Midbrain (tissue), 1 donor: ENCODE measurements at regions not wholly inside any gene's neighbourhood (a gene's known extent, or its start where the extent isn't known, plus 50 kb on each side); places are given as distances from the start of the nearest gene placed in this dataset.

Experiments used
- DNase-seq: peaks from one replicate; lab custom pipeline; 2025; lab: John Stamatoyannopoulos, UW

DNA sequence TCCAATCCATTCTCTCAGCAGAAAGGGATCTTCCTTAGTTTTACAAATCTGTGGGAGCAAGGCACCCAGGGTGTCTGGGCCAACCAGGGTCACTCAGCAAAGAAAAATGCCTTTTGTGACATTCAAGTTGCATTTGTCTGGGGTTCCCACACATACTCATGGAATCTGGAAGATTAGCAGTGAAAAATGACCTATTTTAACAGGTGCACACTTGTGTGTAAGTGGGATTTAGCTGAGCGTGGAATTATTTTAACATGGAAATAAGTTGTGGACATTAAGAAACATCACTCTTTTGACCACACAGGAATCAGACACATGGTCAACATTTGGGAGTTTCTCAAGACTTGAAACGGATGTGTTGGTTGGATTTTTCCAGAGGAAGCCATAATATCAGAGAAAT, 234.9 kb downstream of the OPA1 start:
- no peak for DNase-seq

DNA sequence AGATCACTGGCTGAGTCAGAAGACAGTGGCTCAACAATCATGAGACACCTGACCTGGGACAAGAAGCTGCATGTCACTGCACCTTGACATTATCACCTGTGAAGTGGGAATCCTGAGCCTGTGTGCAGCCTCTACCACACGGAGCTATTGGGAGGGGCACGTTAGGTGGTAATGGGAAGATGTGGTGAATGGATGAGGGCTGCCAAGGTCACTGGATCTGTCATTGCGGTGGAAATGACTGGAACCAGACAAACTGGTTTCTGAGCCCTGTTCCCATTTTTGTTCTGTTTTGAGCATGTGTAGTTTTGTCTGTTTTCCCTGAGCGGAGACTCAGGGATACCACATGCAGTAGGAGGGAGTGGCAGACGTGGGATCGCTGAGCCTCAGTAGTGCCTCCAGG, 235.5 kb downstream of the OPA1 start:
- DNase-seq: no peak

DNA sequence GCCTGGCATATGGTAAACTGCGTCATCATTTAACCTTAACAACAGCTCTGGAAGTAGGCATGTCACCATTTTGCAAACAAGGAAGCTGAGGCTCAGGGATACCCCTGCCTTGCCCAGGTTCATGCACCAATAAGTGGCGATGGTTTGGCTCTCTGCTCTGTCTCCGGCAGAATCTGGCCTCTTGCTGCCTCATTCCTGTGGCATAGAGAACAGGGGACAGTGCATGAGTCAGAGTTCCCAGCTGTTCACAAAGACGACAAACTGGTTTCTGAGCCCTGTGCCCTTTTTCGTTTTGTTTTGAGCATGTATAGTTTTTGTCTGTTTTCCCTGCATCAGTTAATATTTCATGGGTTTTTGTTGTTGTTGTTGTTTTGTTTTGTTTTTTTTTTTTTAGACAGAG, 236.8 kb downstream of the OPA1 start:
- no peak for DNase-seq

DNA sequence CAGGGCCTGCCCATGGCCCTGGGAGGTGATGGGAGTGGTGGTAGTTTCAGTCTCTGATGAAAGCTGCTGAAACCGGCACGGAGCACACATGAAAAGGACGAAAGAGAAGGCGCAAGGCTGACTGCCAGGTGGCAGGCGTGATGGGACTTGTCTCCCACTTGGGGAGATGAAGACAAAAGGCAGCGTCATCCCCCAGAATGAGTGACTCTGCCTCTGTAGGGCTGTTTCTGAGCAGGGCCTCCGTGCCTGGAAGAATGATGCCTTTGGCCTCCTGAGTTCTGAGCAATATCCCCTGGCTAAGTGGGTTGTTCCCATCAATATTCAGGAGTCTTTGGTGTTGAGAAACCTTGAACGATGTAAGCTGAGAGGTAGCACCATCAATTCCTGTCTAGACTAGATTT, 237.8 kb downstream of the OPA1 start:
- DNase-seq: peak; percentile 54

DNA sequence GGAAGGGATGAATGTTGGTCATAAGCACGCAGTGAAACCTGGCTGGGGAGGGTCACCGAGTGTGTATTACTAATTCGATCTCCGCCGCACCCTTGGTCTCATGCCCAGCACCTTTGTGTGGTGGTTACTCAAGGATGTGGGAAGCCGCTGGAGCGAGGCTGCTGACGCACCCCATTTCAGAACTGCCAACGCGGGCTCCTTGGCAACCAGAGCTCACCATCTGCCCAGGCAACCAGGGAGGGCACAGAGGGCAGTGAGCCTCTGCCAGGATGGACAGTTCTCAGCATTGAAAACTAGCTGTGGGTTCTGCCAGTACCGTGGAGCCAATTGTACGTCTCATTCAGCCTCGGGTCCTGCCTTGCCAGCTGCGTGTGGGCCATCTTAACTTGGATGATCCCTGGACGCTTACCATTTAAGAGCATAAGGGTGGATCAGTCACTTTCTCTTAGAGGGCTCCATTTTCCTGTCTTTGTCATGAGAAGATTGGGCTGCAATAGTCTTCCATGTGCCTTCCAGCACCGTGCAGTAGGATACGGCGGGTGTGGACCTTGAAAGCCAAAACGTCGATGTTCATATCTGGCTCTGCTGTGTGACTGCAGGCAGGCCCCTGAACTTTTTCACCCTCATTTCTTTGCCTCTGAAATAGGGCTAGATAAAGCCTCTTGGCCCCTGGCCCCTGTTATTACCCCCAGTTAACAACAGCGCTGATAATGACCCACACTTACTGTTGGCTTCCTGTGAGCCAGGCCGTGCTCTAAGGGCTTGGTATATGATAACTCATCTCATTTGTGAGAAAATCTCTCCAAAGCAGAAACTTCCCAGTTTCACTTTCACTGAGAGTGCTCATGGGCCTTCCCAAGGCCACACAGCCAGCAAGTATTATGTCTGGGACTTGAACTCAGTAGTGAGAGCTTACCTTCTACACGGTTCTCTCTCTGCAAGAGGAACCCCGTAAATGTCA, 238.8 kb downstream of the OPA1 start:
- peak; percentile 78 for DNase-seq

DNA sequence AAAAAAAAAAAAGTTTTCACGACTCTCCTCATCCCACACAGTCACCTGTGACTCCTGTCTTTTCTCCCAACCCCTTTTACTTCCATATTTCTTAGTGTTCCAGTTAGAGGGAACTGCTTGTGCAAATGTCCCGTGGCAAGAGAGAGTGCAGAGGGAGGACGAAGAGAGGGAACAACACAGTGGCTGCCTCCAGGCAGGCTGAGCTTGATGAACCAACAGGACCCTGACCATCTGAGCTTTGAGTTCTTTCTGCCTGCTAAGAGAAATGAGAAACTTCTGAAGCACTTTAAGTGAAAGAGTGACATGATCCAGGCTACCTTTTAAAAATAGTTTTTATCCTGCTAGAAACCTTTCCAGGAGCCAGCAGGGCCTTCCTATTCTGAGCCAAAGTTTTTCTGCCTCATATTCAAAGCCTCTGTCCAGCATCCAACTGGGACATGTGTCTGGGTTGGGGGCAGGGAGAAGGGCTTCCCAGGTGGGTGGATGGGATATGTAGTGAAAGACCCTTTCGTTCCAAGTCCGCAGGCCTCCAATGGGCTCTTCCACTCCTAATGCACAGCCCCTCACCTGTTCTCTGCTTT, 239.9 kb downstream of the OPA1 start:
- no peak for DNase-seq

DNA sequence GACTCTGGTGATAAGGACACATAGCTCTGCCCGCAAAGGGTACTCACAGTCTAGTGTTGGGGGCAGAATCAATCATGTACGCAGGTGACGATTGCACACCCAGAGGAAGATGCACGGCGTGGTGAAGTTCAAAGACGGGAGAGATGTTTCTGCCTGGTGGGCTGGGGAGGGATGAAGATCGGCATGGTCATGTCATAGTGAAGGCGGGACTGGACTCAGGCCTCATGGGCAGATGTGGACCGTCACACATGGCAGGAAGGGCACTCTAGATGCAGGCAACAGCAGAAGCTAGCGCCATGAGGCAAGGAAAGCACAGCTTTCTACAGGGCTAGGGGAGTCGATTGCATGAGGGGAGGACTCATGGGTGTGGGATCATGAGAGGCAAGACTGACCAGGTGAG, 240.6 kb downstream of the OPA1 start:
- no peak for DNase-seq

DNA sequence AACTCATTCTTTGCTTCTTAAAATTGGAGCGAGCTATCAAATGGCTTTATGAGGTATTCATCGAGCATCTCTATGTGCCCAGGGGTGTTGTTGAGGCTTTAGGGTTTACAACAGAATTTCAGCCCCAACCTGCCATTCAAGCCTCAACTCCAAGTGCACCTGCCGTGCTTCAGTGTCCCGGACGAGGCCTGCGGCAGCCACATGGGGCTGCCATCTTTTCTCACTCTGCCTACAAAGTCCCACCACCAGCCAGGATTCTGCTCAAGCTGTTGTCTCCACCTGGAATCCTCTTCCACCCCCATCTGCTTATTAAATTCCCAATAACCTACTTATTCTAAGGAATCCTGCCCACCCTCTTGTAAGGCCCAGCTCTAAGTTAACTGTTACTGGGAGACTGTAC, 242.4 kb downstream of the OPA1 start:
- no peak for DNase-seq

DNA sequence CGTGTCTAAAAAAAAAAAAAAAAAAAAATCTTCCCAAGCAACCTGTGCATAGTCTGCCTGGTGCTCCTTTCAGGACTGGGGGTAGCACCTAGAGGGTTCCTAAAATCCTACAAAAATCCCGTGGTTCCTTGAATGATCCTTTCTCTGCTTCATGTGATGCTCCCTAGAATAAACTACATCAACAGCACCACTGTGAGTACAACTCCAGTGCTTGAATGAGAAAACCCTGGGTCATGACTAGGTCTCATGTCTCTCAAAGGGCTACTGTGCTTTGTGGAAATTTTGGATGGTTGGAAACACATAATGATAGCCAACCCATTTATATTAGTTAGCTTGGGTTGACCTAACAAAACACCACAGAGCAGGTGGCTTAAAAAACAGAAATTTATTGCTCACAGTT, 243.5 kb downstream of the OPA1 start:
- no peak for DNase-seq

DNA sequence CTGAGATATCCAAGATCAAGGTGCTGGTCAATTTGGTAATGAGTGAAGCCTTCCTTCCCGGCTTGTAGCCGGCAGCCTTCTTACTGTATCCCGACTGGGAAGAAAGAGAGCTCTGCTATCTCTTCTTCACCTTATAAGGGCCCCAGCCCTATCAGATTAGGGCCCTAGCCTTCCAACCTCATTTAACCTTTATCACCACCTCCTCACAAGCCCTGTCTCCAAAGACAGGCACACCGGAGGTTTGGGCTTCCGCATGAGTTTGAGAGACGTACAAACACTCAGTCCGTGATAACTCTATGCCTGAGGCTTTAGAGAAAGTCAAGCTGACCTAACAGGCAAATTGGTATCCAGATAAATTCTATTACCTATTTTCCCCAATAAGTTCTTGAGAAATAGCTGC, 243.9 kb downstream of the OPA1 start:
- DNase-seq: no peak

DNA sequence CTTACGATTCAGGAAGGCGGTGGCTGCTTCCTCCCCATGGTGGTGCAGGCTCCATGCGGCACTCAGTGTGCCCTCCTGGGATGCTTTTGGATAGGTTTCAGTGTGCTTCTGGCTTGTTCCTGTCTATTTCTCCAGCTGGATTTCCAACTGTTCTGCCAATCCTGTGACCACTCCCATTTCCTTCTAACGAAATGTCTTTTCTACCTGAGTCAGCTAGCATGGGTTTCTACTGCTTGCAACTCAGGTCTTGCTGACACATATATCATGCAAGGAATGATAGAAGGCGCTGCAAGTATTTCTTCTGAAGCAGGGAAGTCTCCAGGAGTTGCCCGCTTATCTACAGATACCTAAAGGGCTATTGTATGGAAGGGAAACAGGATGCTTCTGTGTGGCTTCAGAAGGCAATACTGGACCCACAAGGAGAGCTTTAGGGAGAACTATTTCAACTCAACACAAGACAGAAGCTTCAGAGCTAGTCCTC, 244.4 kb downstream of the OPA1 start:
- no peak for DNase-seq

DNA sequence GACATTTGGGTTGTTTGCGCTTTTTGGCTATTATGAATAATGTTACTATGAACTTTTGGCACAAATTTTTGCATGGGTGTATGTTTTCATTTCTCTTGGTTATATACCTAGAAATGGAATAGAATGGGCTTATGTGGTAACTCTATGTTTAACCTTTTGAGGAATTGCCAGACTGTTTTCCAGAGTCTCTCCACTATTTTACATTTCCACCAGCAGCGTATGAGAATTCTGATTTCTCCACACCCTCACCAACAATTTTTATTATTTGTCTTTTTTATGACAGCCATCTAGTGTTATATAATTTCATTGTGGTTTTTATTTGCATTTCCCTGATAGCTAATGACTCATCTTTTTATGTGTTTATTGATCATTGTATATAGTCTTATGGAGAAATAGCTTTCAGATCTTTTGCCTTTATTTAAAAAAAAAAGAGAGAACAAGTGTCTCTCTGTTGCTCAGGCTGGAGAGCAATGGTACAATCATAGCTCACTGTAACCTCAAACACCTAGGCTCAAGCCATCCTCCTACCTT, 247.2 kb downstream of the OPA1 start:
- DNase-seq: no peak

DNA sequence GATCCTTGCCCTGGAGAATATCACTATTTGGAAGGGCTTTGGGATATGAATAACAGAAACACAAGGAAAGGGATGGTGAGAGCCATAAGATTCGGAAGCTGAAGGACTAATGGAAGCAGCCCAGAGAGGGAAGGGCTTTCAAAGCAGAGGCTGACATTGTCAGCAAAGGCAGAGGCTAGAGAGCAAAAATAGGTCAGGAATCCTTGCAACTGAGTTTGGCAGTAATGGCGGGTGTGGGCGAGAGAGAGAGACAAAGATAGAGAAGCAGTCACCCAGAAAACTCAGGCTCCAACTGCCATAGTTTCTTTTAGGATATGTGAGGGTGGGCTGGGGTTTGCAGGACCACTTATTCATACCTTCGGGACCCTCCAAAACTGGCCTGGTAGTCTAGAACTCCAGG, 248.6 kb downstream of the OPA1 start:
- no peak for DNase-seq

DNA sequence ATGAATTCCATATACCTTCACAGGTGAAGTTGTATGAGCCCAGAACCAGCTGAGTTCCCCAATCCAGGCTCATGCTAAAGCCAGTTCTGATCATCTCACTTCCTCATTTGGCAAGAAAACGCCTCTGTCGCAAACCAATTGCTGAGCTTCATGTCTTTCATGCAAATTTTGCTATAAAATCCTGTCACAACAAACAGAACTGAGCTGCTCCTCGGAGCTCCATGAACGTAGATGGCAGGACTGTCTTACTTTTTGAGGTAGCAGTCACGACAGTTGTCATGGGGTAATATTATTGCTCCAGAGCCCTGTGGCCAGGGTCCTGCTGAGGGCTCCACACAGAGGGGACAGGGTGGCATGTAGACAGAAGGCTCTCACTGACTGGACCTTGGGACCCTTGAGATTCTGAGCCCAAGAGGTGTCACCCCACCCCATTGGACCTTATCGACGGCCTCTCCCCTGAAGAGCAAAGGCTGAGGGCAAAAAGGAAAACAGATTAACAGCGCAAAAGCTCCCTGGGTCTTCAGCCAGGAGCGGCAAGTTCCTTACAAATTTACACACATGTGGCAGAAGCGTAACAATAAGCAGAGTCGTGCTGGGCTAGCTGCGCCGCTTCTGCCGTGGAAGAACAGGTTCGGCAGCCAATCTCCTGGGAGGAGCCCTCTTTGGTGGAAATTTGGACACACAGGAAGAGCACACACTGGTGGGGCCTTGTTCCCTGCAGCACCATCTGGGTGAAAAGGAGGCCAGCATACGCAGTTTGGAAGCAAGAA, 249.2 kb downstream of the OPA1 start:
- peak; percentile 11 for DNase-seq

DNA sequence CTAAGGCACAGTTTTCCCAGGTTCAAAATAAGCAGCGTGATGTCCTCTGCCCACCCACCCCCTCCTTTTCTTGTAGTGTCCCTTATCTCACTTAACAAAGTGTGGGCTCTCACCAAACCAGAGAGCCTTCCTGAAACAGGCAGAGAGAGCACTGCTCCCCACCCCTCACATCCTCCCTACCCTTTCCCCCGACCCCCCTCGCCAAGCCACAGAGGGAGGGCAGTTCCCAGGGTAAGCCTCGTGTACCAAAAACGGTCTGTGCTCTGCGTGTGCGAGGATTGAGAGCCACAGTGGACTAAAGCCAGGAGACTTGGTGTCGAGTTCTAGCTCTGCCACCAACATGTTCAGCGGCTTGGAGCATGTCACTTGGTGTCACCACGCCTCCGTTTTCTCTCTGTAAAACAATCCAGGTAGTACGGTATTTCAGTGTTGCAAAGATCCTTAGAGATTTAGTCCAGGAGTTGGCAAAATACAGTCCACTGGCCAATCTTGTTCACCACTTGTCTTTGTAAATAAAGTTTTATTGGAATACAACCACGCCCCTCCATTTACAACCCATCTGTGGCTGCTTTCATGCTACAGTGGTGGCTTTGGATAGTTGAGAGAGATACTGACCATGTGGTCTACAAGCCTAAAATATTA, 249.9 kb downstream of the OPA1 start:
- no peak for DNase-seq

DNA sequence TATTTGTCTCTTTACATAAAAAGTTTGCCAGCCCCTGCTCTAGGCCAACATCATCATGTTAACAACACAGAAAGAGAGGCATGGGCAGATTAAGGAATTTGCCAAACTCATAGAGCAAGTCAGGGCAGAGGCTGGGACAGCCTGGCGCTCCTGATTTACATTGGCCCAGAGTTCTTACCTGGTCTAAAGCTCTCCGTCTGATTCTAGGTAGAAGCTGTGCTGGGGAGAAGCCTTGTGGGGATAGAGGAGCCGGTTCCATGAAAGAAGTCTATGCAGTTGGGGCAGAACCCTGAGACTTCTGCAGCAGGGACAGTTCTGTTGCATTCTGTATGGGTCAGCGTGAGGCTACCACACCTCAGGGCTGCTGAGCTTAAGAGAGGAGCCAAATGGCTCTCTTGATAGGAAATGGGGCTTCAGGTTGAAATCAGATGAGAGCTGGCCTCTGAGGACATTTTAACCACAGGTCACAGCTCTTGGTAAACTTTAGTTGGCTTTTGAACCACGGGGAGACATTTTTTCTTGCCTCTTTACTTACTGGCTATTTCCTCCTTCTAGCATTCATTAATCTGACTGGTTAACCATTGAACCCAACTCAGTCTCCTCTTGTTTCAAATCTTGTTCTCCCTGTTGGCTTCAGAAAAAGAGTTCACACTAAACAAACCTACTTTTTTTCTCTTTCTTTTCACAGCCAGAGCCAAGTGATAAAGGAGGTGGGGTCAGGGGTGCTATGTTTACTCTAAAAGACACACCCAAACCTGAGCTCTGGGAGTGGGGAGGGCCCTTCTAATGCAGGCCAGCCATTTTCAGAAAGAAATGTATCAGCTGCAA, 250.7 kb downstream of the OPA1 start:
- DNase-seq: no peak

DNA sequence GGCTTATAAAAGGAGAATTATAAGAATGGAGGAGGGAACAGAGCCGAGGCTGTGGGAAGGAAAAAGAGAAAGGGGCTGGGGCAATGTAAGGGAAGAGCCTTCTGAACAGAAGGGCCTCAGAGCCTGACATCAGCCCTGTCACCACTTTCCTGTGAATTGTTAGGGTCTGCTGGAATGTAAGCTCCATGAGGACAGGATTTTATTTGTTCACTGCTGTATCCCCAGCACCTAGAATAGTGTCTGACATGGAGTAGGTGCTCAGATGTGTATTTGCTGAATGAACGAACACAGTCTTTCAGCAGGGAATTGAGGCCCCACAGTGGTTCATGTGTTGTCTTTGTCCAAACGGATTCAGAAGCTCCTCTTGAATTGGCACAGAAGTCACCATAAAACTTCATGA, 251.5 kb downstream of the OPA1 start:
- no peak for DNase-seq

DNA sequence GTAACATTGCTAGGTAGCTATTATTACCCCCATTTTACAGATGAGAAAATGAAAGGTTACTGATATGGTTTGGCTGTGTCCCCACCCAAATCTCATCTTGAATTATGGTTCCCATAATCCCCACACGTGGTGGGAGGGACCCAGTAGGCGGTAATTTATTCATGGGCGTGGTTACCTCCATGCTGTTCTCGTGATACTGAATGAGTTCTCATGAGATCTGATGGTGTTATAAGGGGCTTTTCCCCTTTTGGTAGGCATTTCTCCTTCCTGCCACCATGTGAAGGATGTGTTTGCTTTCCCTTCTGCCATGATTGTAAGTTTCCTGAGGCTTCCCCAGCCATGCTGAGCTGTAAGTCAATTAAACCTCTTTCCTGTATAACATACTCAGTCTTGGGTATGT, 252.1 kb downstream of the OPA1 start:
- no peak for DNase-seq

DNA sequence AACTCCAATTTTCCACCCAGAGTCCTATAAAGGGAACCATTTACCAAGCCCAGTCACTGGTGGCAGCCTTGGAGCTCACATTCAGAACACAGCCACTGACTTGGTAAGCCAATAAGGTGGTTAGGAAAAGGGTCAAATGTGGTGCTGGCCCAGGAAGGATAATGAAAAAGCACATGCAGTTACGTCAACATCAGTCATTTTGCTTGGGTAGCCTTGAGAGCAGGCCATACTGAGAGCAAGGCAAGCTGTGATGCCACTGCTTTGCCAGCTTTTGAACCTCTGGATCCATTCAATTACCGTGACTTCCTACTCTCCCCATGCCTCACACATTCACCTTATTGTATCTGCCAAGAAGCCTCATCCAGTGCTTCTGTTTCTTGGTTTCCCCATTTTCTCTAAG, 253.6 kb downstream of the OPA1 start:
- no peak for DNase-seq

DNA sequence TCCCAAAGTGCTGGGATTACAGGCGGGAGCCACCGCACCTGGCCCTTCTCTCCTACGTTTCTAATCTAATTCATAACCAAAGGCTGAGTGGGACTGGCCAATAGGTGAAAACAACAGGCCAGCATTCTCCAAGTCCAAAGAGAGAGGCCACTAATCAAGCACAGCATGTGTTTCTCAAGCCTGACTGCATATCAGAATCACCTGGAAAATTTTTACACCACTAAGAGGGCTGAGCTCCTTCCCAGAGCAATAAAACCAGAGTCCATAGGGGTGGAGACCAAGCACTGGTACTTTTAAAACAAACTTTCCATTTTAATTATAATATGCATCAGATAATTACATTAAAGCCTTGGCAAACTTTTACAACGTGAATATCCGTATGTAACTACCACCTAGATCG, 254.4 kb downstream of the OPA1 start:
- no peak for DNase-seq

DNA sequence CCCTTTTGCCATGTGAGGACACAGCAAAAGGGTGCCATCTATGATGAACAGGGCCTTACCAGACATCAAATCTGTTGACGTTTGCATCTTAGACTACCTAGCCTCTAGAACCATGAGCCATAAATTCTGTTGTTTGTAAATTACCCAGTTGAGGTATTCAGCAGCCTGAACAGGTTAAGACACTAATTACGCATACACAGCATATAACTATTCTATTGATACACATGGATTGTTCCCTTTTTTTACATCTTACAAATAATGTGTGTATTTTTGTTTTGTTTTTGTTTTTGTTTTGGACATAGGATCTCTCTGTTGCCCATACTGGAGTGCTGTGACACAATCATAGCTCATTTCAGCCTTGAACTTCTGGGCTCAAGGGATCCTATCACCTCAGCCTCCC, 255.5 kb downstream of the OPA1 start:
- no peak for DNase-seq
